NCI-H446 (cell line): ENCODE measurements at regions not wholly inside any gene's neighbourhood (a gene's known extent, or its start where the extent isn't known, plus 50 kb on each side); places are given as distances from the start of the nearest gene placed in this dataset.

ENCODE experiments used
- DNase-seq, 2 experiments: peaks; one replicate each; lab custom pipeline; 2025; lab: John Stamatoyannopoulos, UW

- DNase-seq: peak; percentile 58 to 88
Measured at GRCh38 chr1:183711741-183712361, 58.7 kb upstream of the APOBEC4 start.

GRCh38 chr1:183711165-183711682, 58.1 kb upstream of the APOBEC4 start:
- no peak for DNase-seq

- no peak for DNase-seq
Measured at GRCh38 chr1:183710734-183711133, 57.6 kb upstream of the APOBEC4 start.

GRCh38 chr1:183710333-183710732, 57.2 kb upstream of the APOBEC4 start:
- DNase-seq: no peak

DNA sequence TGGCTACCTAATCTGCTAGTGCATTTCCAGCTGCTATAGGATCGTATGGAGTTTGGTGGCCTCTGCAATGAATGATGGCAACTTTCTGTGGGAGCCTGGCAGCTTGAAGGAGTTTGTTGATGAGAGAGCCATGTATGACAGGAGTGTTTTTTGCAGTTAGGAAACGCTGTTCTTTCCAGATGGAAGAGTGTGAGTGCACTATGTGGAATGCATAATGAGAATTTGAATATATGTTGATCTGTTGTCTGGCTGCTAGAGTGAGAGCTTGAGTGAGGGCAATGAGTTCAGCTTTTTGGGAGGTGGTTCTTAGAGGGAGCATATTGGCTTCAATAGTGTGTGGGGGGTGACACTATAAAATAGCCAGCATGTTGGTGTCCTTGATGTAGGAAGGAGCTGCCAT, 51.0 kb upstream of the APOBEC4 start:
- no peak for DNase-seq
